WTC11 (cell line): ENCODE measurements at regions not wholly inside any gene's neighbourhood (a gene's known extent, or its start where the extent isn't known, plus 50 kb on each side); places are given as distances from the start of the nearest gene placed in this dataset.

Source experiments
- ATAC-seq: fragments of 200-7000 bp; cut with Tn5 transposase; 2 replicates; pipeline ENCODE4 v1.10.0; 2021; ENCODE audit warnings: mild to moderate bottlenecking, moderate library complexity
- CTCF ChIA-PET: fragments of 300-600 bp; sonication (Branson Sonifier 250); formaldehyde crosslinking; loops from one replicate; lab custom pipeline; 2021; ENCODE audit warnings: antibody characterized with exemption; lab: Charles Lee
- POLR2A ChIA-PET: fragments of 350-600 bp; sonication (Branson Sonifier 250); formaldehyde crosslinking; loops from one replicate; lab custom pipeline; 2021; ENCODE audit warnings: antibody characterized with exemption; lab: Charles Lee
- DNase-seq: peaks from one replicate; pipeline ENCODE4 v3.0.0; 2021; ENCODE audit warnings: low spot score
- H3K27ac Mint-ChIP-seq: 2 replicates; pipeline ENCODE4 v1.8.0; 2021; ENCODE audit warnings: mixed read lengths
- H3K27me3 Mint-ChIP-seq: 2 replicates; pipeline ENCODE4 v1.8.0; 2021; ENCODE audit warnings: low read depth, mild to moderate bottlenecking, moderate library complexity, mixed read lengths
- H3K36me3 Mint-ChIP-seq: 2 replicates; pipeline ENCODE4 v1.8.0; 2021; ENCODE audit warnings: mixed read lengths
- H3K4me1 Mint-ChIP-seq: 2 replicates; pipeline ENCODE4 v1.8.0; 2022; ENCODE audit warnings: mixed read lengths
- H3K4me3 Mint-ChIP-seq: 2 replicates; pipeline ENCODE4 v1.8.0; 2021; ENCODE audit warnings: mild to moderate bottlenecking, moderate library complexity, mixed read lengths
- H3K9me3 Mint-ChIP-seq: 2 replicates; pipeline ENCODE4 v1.8.0; 2021; ENCODE audit warnings: mixed read lengths
- ATF2 ChIP-seq: sonication (generic); formaldehyde crosslinking; IDR thresholded peaks from 2 replicates; pipeline ENCODE4 v1.8.1; 2022; ENCODE audit warnings: low read depth, missing genetic modification reagents, borderline replicate concordance
- ATF6 ChIP-seq: sonication (generic); formaldehyde crosslinking; IDR thresholded peaks from 2 replicates; pipeline ENCODE4 v1.8.1; 2023; ENCODE audit warnings: mild to moderate bottlenecking, missing genetic modification reagents
- CTCF ChIP-seq: fragments of 200-600 bp; IDR thresholded peaks from 2 replicates; pipeline ENCODE4 v1.8.0; 2022; ENCODE audit warnings: antibody characterized with exemption
- ELF4 ChIP-seq: sonication (generic); formaldehyde crosslinking; IDR thresholded peaks from 2 replicates; pipeline ENCODE4 v1.8.1; 2022; ENCODE audit warnings: low read depth, mild to moderate bottlenecking, moderate library complexity, missing genetic modification reagents
- FOXK1 ChIP-seq: sonication (generic); formaldehyde crosslinking; IDR thresholded peaks from 2 replicates; pipeline ENCODE4 v1.8.0; 2022; ENCODE audit warnings: mild to moderate bottlenecking, moderate library complexity, missing genetic modification reagents
- HMGXB4 ChIP-seq: sonication (generic); formaldehyde crosslinking; IDR thresholded peaks from 2 replicates; pipeline ENCODE4 v1.8.1; 2023; ENCODE audit warnings: mild to moderate bottlenecking, moderate library complexity, missing genetic modification reagents
- IRF2 ChIP-seq: sonication (generic); formaldehyde crosslinking; IDR thresholded peaks from 2 replicates; pipeline ENCODE4 v1.8.0; 2022; ENCODE audit warnings: low read depth, missing genetic modification reagents, borderline replicate concordance
- JAZF1 ChIP-seq: fragments of 250-450 bp; sonication (Bioruptor Pico); IDR thresholded peaks from 2 replicates; pipeline ENCODE4 v1.9.0; 2021; ENCODE audit warnings: moderate library complexity, mild to moderate bottlenecking, inconsistent platforms
- JUN ChIP-seq: sonication (generic); formaldehyde crosslinking; IDR thresholded peaks from 2 replicates; pipeline ENCODE4 v1.8.0; 2023; ENCODE audit warnings: mild to moderate bottlenecking, missing genetic modification reagents
- MLX ChIP-seq: sonication (generic); formaldehyde crosslinking; IDR thresholded peaks from 2 replicates; pipeline ENCODE4 v1.8.1; 2023; ENCODE audit warnings: mild to moderate bottlenecking, missing genetic modification reagents, moderate library complexity
- NFATC4 ChIP-seq: fragments of 250-450 bp; sonication (Bioruptor Pico); IDR thresholded peaks from 2 replicates; pipeline ENCODE4 v1.9.0; 2021; ENCODE audit warnings: mild to moderate bottlenecking
- NFE2L1 ChIP-seq: sonication (generic); formaldehyde crosslinking; IDR thresholded peaks from 2 replicates; pipeline ENCODE4 v1.8.1; 2023; ENCODE audit warnings: missing genetic modification reagents
- OVOL2 ChIP-seq: fragments of 250-450 bp; sonication (Bioruptor Pico); IDR thresholded peaks from 2 replicates; pipeline ENCODE4 v1.9.0; 2021; ENCODE audit warnings: mild to moderate bottlenecking, borderline replicate concordance
- RELA ChIP-seq: sonication (generic); formaldehyde crosslinking; IDR thresholded peaks from 2 replicates; pipeline ENCODE4 v1.8.1; 2022; ENCODE audit warnings: missing genetic modification reagents, mild to moderate bottlenecking, borderline replicate concordance
- RORB ChIP-seq: fragments of 250-450 bp; sonication (Bioruptor Pico); IDR thresholded peaks from 2 replicates; pipeline ENCODE4 v1.9.0; 2021; ENCODE audit warnings: mild to moderate bottlenecking
- TEAD1 ChIP-seq: sonication (generic); formaldehyde crosslinking; IDR thresholded peaks from 2 replicates; pipeline ENCODE4 v1.8.0; 2022; ENCODE audit warnings: mild to moderate bottlenecking, missing genetic modification reagents
- ZBTB21 ChIP-seq: sonication (generic); formaldehyde crosslinking; IDR thresholded peaks from 2 replicates; pipeline ENCODE4 v1.8.1; 2023; ENCODE audit warnings: mild to moderate bottlenecking, missing genetic modification reagents, borderline replicate concordance
- ZNF263 ChIP-seq: sonication (generic); formaldehyde crosslinking; IDR thresholded peaks from 2 replicates; pipeline ENCODE4 v1.8.1; 2022; ENCODE audit warnings: low read depth, mild to moderate bottlenecking, moderate library complexity, missing genetic modification reagents
- ZNF416 ChIP-seq: fragments of 250-450 bp; sonication (Bioruptor Pico); IDR thresholded peaks from 2 replicates; pipeline ENCODE4 v1.9.0; 2021; ENCODE audit warnings: mild to moderate bottlenecking, inconsistent platforms
- TF ChIP-seq, protein P1 (sequence below): sonication (generic); formaldehyde crosslinking; IDR thresholded peaks from 2 replicates; pipeline ENCODE4 v1.8.0; 2022; ENCODE audit warnings: missing genetic modification reagents
- TF ChIP-seq, protein P2 (sequence below): sonication (generic); formaldehyde crosslinking; IDR thresholded peaks from 2 replicates; pipeline ENCODE4 v1.8.1; 2023; ENCODE audit warnings: mild to moderate bottlenecking, missing genetic modification reagents, moderate library complexity
- TF ChIP-seq, protein P3 (sequence below): sonication (generic); formaldehyde crosslinking; IDR thresholded peaks from 2 replicates; pipeline ENCODE4 v1.8.1; 2022; ENCODE audit warnings: mild to moderate bottlenecking, missing genetic modification reagents, moderate library complexity, borderline replicate concordance
- TF ChIP-seq, protein P4 (sequence below): sonication (generic); formaldehyde crosslinking; IDR thresholded peaks from 2 replicates; pipeline ENCODE4 v1.8.0; 2022; ENCODE audit warnings: mild to moderate bottlenecking, missing genetic modification reagents

GRCh38 chr2:238711346-238711745 lies 136.5 kb upstream of the TWIST2 start (continued):
- TF ChIP-seq IRF2 (CRISPR knock-in tag) (no peak), ATF2 (CRISPR knock-in tag) (no peak)
- TF ChIP-seq, protein P1, sequence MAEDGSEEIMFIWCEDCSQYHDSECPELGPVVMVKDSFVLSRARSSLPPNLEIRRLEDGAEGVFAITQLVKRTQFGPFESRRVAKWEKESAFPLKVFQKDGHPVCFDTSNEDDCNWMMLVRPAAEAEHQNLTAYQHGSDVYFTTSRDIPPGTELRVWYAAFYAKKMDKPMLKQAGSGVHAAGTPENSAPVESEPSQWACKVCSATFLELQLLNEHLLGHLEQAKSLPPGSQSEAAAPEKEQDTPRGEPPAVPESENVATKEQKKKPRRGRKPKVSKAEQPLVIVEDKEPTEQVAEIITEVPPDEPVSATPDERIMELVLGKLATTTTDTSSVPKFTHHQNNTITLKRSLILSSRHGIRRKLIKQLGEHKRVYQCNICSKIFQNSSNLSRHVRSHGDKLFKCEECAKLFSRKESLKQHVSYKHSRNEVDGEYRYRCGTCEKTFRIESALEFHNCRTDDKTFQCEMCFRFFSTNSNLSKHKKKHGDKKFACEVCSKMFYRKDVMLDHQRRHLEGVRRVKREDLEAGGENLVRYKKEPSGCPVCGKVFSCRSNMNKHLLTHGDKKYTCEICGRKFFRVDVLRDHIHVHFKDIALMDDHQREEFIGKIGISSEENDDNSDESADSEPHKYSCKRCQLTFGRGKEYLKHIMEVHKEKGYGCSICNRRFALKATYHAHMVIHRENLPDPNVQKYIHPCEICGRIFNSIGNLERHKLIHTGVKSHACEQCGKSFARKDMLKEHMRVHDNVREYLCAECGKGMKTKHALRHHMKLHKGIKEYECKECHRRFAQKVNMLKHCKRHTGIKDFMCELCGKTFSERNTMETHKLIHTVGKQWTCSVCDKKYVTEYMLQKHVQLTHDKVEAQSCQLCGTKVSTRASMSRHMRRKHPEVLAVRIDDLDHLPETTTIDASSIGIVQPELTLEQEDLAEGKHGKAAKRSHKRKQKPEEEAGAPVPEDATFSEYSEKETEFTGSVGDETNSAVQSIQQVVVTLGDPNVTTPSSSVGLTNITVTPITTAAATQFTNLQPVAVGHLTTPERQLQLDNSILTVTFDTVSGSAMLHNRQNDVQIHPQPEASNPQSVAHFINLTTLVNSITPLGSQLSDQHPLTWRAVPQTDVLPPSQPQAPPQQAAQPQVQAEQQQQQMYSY (CRISPR knock-in tag), result no peak

GRCh38 chr2:238712011-238712410 lies 135.9 kb upstream of the TWIST2 start:
- Mint-ChIP-seq H3K36me3 (0 out of 2 replicates have a peak, but pooled peaks cover under 1% of the 10 kb centered on the region), H3K9me3 (no peaks in the 10 kb centered on the region), H3K27me3 (peaks cover 6% of the 10 kb centered on the region), H3K4me1 (peaks cover 8% of the 10 kb centered on the region), H3K4me3 (no peak overlapping the region), H3K27ac (no peak overlapping the region)
- ATAC-seq (no peak), DNase-seq (no peak)
- ChIA-PET POLR2A (no interaction called here), CTCF (no interaction called here)
- TF ChIP-seq ZNF416 (CRISPR knock-in tag), result no peak
- TF ChIP-seq CTCF, result no peak
- TF ChIP-seq, protein P2, sequence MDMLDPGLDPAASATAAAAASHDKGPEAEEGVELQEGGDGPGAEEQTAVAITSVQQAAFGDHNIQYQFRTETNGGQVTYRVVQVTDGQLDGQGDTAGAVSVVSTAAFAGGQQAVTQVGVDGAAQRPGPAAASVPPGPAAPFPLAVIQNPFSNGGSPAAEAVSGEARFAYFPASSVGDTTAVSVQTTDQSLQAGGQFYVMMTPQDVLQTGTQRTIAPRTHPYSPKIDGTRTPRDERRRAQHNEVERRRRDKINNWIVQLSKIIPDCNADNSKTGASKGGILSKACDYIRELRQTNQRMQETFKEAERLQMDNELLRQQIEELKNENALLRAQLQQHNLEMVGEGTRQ (CRISPR knock-in tag), result no peak
- no peak for TF ChIP-seq RORB
- no peak for TF ChIP-seq NFATC4 (CRISPR knock-in tag)
- no peak for TF ChIP-seq ATF6 (CRISPR knock-in tag)
- TF ChIP-seq TEAD1, result no peak
- TF ChIP-seq MLX (CRISPR knock-in tag), result no peak
- no peak for TF ChIP-seq FOXK1 (CRISPR knock-in tag)
- TF ChIP-seq ZBTB21 (CRISPR knock-in tag), result no peak
- no peak for TF ChIP-seq HMGXB4 (CRISPR knock-in tag)
- TF ChIP-seq, protein P3, sequence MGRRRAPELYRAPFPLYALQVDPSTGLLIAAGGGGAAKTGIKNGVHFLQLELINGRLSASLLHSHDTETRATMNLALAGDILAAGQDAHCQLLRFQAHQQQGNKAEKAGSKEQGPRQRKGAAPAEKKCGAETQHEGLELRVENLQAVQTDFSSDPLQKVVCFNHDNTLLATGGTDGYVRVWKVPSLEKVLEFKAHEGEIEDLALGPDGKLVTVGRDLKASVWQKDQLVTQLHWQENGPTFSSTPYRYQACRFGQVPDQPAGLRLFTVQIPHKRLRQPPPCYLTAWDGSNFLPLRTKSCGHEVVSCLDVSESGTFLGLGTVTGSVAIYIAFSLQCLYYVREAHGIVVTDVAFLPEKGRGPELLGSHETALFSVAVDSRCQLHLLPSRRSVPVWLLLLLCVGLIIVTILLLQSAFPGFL, result no peak
- no peak for TF ChIP-seq OVOL2
- no peak for TF ChIP-seq RELA
- no peak for TF ChIP-seq NFE2L1 (CRISPR knock-in tag)
- no peak for TF ChIP-seq JUN (CRISPR knock-in tag)
- TF ChIP-seq, protein P4, sequence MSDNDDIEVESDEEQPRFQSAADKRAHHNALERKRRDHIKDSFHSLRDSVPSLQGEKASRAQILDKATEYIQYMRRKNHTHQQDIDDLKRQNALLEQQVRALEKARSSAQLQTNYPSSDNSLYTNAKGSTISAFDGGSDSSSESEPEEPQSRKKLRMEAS, result no peak
- TF ChIP-seq JAZF1 (CRISPR knock-in tag), result no peak
- no peak for TF ChIP-seq ELF4 (CRISPR knock-in tag)
- TF ChIP-seq ZNF263, result no peak
